VCaP (cell line): ENCODE measurements at regions not wholly inside any gene's neighbourhood (a gene's known extent, or its start where the extent isn't known, plus 50 kb on each side); places are given as distances from the start of the nearest gene placed in this dataset.

Source experiments
- H3K27ac ChIP-seq: fragments of 450-650 bp; 2 replicates; pipeline ENCODE4 v1.5.1; 2017
- TF ChIP-seq, protein P1 (sequence below): fragments of 450-650 bp; conservative IDR thresholded peaks from 2 replicates; pipeline ENCODE4 v1.5.1; 2017; ENCODE audit warnings: mild to moderate bottlenecking, moderate library complexity

DNA sequence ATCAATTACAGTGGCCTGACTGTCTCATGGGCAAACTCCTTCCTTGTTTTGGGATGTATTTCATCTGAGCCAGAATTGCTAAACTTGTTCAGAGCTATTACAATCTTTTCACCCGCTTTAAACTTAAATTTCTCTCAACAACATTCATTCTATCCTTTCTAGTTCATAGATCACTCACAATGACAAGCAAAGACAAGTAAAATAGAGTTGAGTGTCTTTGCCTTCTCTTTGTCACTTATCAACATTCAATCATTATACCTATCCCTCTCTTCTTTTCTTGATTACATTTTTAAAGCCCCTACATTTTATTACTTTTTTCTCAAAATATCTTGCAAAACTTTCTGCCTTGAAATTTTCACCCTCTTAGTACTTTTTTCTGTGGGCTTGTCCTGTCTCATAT lies 1113.1 kb downstream of the PCDH17 start:
- TF ChIP-seq, protein P1, sequence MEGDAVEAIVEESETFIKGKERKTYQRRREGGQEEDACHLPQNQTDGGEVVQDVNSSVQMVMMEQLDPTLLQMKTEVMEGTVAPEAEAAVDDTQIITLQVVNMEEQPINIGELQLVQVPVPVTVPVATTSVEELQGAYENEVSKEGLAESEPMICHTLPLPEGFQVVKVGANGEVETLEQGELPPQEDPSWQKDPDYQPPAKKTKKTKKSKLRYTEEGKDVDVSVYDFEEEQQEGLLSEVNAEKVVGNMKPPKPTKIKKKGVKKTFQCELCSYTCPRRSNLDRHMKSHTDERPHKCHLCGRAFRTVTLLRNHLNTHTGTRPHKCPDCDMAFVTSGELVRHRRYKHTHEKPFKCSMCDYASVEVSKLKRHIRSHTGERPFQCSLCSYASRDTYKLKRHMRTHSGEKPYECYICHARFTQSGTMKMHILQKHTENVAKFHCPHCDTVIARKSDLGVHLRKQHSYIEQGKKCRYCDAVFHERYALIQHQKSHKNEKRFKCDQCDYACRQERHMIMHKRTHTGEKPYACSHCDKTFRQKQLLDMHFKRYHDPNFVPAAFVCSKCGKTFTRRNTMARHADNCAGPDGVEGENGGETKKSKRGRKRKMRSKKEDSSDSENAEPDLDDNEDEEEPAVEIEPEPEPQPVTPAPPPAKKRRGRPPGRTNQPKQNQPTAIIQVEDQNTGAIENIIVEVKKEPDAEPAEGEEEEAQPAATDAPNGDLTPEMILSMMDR, result no peak
- no peak overlapping the region for H3K27ac ChIP-seq

- TF ChIP-seq, protein P1, result no peak
- no peak overlapping the region for H3K27ac ChIP-seq
These were observed 1136.0 kb downstream of the PCDH17 start for GRCh38 chr13:58767566-58767965.

DNA sequence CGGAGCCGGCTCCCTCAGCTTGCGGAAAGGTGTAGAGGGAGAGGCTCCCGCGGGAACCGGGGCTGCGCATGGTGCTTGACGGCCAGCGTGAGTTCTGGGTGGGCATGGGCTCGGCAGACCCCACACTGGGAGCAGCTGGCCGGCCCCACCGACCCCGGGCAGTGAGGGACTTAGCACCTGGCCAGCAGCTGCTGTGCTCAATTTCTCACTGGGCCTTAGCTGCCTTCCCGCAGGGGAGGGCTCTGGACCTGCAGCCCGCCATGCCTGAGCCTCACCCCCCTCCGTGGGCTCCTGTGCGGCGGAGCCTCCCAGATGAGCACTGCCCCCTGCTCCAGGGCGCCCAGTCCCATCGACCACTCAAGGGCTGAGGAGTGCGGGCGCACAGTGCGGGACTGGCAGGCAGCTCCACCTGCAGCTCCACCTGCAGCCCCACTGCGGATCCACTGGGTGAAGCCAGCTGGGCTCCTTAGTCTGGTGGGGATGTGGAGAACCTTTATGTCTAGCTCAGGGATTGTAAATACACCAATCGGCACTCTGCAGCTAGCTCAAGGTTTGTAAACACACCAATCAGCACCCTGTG lies 1141.8 kb downstream of the PCDH17 start:
- no peak overlapping the region for H3K27ac ChIP-seq
- TF ChIP-seq, protein P1, result no peak

GRCh38 chr13:58782736-58783135 lies 1151.2 kb downstream of the PCDH17 start:
- TF ChIP-seq, protein P1, result no peak
- H3K27ac ChIP-seq, result no peak overlapping the region

DNA sequence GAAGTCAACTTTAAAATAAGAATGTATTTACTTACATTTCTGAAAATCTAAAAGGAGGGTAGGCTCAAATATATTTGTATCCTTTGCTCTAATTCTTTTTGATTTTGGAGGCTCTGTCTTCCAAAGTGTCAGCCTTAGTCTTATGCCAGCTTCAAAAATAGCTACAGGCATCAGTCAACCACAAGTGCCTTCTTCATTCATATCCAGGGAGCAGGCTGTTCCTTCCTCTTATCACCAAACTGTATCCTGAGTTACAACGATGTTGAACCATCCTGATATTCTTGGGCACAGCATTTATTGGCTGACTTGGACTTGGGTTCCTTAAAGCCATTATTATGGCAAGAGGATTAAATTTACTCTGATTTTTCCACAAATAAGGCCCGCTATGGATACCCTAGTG lies 1161.3 kb downstream of the PCDH17 start:
- no peak overlapping the region for H3K27ac ChIP-seq
- TF ChIP-seq, protein P1, result no peak

DNA sequence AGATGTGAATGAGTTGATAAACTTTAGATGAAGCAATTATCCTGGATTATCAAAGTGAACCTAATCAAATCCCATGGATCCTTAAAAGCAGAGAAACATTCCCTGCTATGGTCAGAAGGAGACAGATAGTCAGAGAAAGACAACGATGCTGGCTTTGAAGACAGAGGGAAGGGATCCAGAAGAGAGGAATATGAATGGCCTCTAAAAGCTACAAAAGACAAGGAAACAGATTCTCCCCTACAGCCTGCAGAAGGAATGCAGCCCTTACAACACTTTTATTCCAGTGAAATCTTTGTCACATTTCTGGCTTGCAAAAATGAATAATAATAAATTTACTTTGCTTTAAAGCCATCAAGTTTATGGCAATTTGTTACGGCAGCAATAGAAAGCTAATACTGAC lies 1164.2 kb downstream of the PCDH17 start:
- TF ChIP-seq, protein P1, result no peak
- H3K27ac ChIP-seq, result no peak overlapping the region

- TF ChIP-seq, protein P1, result no peak
- H3K27ac ChIP-seq, result no peak overlapping the region
These were observed 1173.3 kb downstream of the PCDH17 start for GRCh38 chr13:58804832-58805231.
